Muscle of leg (tissue), 3 donors: ENCODE measurements at regions not wholly inside any gene's neighbourhood (a gene's known extent, or its start where the extent isn't known, plus 50 kb on each side); places are given as distances from the start of the nearest gene placed in this dataset.
A peak's percentile ranks its signal among the peaks of the same experiment; 100 is the strongest.

Experiments used
- DNase-seq: peaks from one replicate; pipeline ENCODE4 v3.0.0; 2013
- H3K27ac ChIP-seq: one replicate; pipeline ENCODE4 v1.5.1; 2013; ENCODE audit warnings: mild to moderate bottlenecking, low read length, control low read depth
- H3K27me3 ChIP-seq: one replicate; pipeline ENCODE4 v1.6.1; 2013; ENCODE audit warnings: low read length; ENCODE audit not compliant: control insufficient read depth, insufficient read depth
- H3K36me3 ChIP-seq: one replicate; pipeline ENCODE4 v1.6.1; 2013; ENCODE audit warnings: low read length; ENCODE audit not compliant: control insufficient read depth, insufficient read depth
- H3K4me1 ChIP-seq: one replicate; pipeline ENCODE4 v1.6.1; 2013; ENCODE audit warnings: low read length; ENCODE audit not compliant: control insufficient read depth, insufficient read depth
- H3K4me3 ChIP-seq: one replicate; pipeline ENCODE4 v1.5.1; 2013; ENCODE audit warnings: low read length, control low read depth
- H3K9me3 ChIP-seq: replicated peaks from 2 replicates; pipeline ENCODE4 v1.6.1; 2013; ENCODE audit warnings: low read depth, low read length; ENCODE audit not compliant: control insufficient read depth
- WGBS: methylation state at CpG from one replicate; pipeline ENCODE4 v1.1.5; 2013; ENCODE audit warnings: missing lambda C conversion rate; ENCODE audit not compliant: insufficient coverage; 5-methylcytosine and 5-hydroxymethylcytosine counted together

- H3K27me3 ChIP-seq: peaks cover 90% of the 10 kb centered on the region
- no peak for DNase-seq
- peak overlapping the region; percentile 67 for H3K4me3 ChIP-seq
- H3K9me3 ChIP-seq: no peaks in the 10 kb centered on the region
- H3K36me3 ChIP-seq: peaks cover 19% of the 10 kb centered on the region
- peak overlapping the region; percentile 89 for H3K27ac ChIP-seq
- peaks cover 48% of the 10 kb centered on the region for H3K4me1 ChIP-seq
- WGBS: 82% methylated on average over 26 of the region's 33 CpGs
These were observed 77.5 kb upstream of the GATA5 start for GRCh38 chr20:62553136-62553837.

- no peak for DNase-seq
- 46% methylated on average over 7 of the region's 7 CpGs for WGBS
These were observed 78.0 kb upstream of the GATA5 start for GRCh38 chr20:62553838-62554161.

DNA sequence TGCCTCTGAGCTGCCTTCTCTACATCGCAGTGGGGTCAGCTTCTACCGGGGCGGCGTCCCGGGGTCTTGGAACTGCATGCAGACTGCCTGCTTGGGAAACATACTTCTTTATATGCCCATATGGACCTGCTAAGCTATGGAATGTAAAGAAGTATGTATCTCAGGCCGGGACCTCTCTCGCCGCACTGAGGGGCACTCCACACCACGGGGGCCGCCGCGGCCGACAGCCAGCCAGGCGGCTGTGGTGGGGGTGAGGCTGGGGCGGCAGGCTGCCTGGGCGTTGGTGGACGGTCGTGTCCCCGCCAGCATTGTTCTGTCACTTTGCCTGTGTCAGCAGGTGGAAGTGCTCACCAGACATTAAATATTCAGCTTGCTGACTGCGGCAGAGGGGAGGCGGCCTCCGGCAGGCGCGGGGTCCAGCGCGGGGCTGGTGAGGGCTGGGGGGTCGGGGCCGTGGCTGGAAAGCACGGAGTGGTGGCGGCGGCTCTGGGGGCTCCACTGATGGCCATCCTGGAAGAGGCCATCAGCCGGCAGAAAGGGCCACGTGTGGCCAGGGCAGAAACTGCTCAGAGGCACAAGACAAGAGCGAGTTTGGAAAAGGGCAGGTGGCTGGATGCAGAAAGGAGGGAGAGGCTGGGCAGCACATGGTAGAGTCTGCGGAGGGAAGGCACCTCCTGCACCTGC, 78.6 kb upstream of the GATA5 start:
- Histone ChIP-seq H3K9me3 (no peaks in the 10 kb centered on the region), H3K4me1 (peaks cover 48% of the 10 kb centered on the region), H3K27ac (peak overlapping the region; percentile 89), H3K4me3 (peak overlapping the region; percentile 67), H3K36me3 (peaks cover 23% of the 10 kb centered on the region), H3K27me3 (peaks cover 88% of the 10 kb centered on the region)
- no peak for DNase-seq
- WGBS: 56% methylated on average over 31 of the region's 35 CpGs

More at GRCh38 chr20:62553838-62554161, 78.0 kb upstream of the GATA5 start:
- no peaks in the 10 kb centered on the region for H3K9me3 ChIP-seq
- H3K4me3 ChIP-seq: peak overlapping the region; percentile 67
- H3K4me1 ChIP-seq: peaks cover 48% of the 10 kb centered on the region
- peaks cover 19% of the 10 kb centered on the region for H3K36me3 ChIP-seq
- peak overlapping the region; percentile 89 for H3K27ac ChIP-seq
- H3K27me3 ChIP-seq: peaks cover 88% of the 10 kb centered on the region

- 78% methylated on average over 19 of the region's 27 CpGs for WGBS
- DNase-seq: no peak
- peaks cover 48% of the 10 kb centered on the region for H3K4me1 ChIP-seq
- H3K9me3 ChIP-seq: no peaks in the 10 kb centered on the region
- H3K27me3 ChIP-seq: peaks cover 83% of the 10 kb centered on the region
- peak overlapping the region; percentile 89 for H3K27ac ChIP-seq
- peaks cover 25% of the 10 kb centered on the region for H3K36me3 ChIP-seq
- H3K4me3 ChIP-seq: peak overlapping the region; percentile 67
These were observed 79.3 kb upstream of the GATA5 start for GRCh38 chr20:62554898-62555641.

DNA sequence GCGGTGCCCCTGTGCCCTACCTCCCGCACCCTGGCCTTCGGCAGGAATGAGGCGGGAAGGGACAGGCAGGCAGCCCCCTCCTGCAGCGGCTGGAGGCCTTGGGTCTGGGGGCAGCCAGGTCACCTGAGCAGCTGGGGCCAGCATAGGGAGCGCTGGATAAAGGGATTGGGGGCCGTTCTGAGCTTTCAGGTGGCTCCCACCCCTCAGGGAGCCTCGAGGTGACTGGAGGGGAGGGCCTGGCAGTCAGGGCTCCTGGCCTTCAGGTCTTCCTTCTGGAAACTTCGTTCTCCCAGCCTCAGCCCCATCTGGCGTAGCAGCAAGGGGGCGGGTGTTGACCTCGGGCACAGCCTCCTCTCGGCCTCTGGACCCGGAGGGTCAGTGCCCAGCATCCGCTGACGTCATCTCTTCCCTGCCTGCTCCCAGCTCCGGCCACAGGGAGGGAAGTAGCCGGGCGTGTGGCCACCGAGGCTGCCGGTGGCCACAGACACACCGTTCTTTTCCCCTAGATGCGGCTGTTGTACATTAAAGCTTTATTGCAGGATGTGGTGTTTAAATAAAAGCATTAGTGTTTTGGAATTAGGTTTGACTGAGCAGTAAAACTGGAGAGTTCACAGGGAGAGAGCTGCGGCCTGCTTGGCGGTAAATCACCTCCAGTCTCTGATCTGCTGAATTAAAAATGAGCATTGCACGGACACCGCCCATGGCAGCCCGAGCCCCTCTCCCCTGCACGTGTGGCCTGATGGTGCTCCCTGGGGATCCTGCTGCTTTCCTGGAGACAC, 80.0 kb upstream of the GATA5 start:
- H3K4me1 ChIP-seq: peaks cover 50% of the 10 kb centered on the region
- WGBS: 47% methylated on average over 27 of the region's 29 CpGs
- H3K27ac ChIP-seq: peak overlapping the region; percentile 89
- peaks cover 79% of the 10 kb centered on the region for H3K27me3 ChIP-seq
- H3K36me3 ChIP-seq: peaks cover 25% of the 10 kb centered on the region
- peak overlapping the region; percentile 67 for H3K4me3 ChIP-seq
- H3K9me3 ChIP-seq: no peaks in the 10 kb centered on the region
- no peak for DNase-seq

DNA sequence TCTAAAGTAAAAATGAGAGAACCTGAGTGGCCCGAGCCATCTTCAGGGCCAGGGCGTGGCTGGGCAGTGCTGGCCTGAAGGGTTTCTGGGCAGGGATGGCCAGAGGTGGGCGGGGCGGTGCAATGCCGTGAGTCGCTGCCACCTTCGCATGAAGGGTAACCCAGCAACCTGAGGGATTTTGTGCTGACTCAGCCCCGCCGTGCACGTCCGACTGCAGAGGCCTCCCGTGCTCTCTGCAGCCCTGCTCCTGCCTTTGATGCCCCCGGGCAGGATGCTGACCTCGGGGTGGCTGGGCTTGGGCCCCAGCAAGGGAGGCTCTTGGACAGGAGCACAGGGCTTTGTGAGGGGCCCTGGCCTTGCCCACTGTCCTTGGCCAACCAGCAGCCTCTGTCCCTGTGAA, 81.7 kb upstream of the GATA5 start:
- no peak overlapping the region for H3K4me3 ChIP-seq
- peaks cover 19% of the 10 kb centered on the region for H3K36me3 ChIP-seq
- no peaks in the 10 kb centered on the region for H3K9me3 ChIP-seq
- peaks cover 62% of the 10 kb centered on the region for H3K4me1 ChIP-seq
- WGBS: 61% methylated on average over 14 of the region's 14 CpGs
- peaks cover 76% of the 10 kb centered on the region for H3K27me3 ChIP-seq
- DNase-seq: no peak
- H3K27ac ChIP-seq: peak overlapping the region; percentile 89

- Histone ChIP-seq H3K4me3 (no peak overlapping the region), H3K27me3 (peaks cover 70% of the 10 kb centered on the region), H3K36me3 (peaks cover 14% of the 10 kb centered on the region), H3K9me3 (no peaks in the 10 kb centered on the region), H3K4me1 (peaks cover 67% of the 10 kb centered on the region), H3K27ac (peak overlapping the region; percentile 89)
- no peak for DNase-seq
- 48% methylated on average over 13 of the region's 14 CpGs for WGBS
These were observed 82.2 kb upstream of the GATA5 start for GRCh38 chr20:62557999-62558408.

DNA sequence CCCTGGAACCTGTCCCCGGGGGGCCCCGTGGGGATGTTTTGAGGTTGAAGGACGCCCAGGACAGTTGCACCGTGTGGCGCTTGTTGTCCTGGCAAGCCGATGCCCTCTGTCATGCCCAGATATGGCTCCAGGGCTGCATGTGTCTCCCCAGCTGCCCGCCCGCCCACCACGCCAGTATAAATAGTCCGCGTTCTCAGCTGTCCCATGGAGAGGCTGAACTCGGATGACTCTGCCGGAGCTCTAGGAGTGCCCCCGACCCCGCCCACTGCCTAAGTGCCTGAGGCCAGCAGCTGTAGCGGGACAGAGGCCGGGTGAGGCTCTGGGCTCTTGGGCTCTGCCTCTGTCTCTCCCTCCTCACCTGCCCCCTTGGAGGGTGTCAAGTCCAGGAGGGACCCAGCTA, 83.0 kb upstream of the GATA5 start:
- peak; percentile 92 for DNase-seq
- H3K36me3 ChIP-seq: peaks cover 10% of the 10 kb centered on the region
- peaks cover 63% of the 10 kb centered on the region for H3K27me3 ChIP-seq
- no peaks in the 10 kb centered on the region for H3K9me3 ChIP-seq
- peaks cover 75% of the 10 kb centered on the region for H3K4me1 ChIP-seq
- H3K4me3 ChIP-seq: peak overlapping the region; percentile 21
- WGBS: 56% methylated on average over 17 of the region's 17 CpGs
- H3K27ac ChIP-seq: peak overlapping the region; percentile 89

- Histone ChIP-seq H3K27ac (peak overlapping the region; percentile 85), H3K9me3 (no peaks in the 10 kb centered on the region), H3K4me3 (no peak overlapping the region), H3K27me3 (peaks cover 52% of the 10 kb centered on the region), H3K4me1 (peaks cover 89% of the 10 kb centered on the region), H3K36me3 (peaks cover 18% of the 10 kb centered on the region)
- 46% methylated on average over 3 of the region's 6 CpGs for WGBS
- DNase-seq: no peak
These were observed 82.1 kb upstream of the SLCO4A1 start for GRCh38 chr20:62560162-62560561.
